Heart left ventricle (tissue), 16 donors: ENCODE measurements at regions not wholly inside any gene's neighbourhood (a gene's known extent, or its start where the extent isn't known, plus 50 kb on each side); places are given as distances from the start of the nearest gene placed in this dataset.

Experiments used
- ATAC-seq, 4 donors: fragments of 200-7000 bp; cut with Tn5 transposase; one replicate each; pipeline ENCODE4 v1.9.1; 2020 to 2022; ENCODE audit warnings: moderate library complexity in 4 of 4, mild to moderate bottlenecking in 3 of 4, moderate number of reproducible peaks in 1 of 4
- DNase-seq, 5 donors: peaks; one replicate each; pipeline ENCODE4 v3.0.0-alpha.2; 2020
- H3K27ac ChIP-seq, 12 donors: fragments of 200-600 bp; sonication (generic) in 4 of 12; one replicate each; pipeline versions ENCODE4 v1.5.0 to v1.8.0; 2016 to 2022; ENCODE audit warnings: mild to moderate bottlenecking in 2 of 12
- H3K27me3 ChIP-seq, 9 donors: fragments of 200-600 bp; sonication (generic) in 2 of 9; one replicate each; pipeline versions ENCODE4 v1.5.1 to v1.8.0; 2016 to 2022; ENCODE audit warnings: mild to moderate bottlenecking in 3 of 9
- H3K36me3 ChIP-seq, 9 donors: fragments of 200-600 bp; sonication (generic) in 2 of 9; one replicate each; pipeline versions ENCODE4 v1.5.0 to v1.8.0; 2018 to 2022; ENCODE audit warnings: mild to moderate bottlenecking in 2 of 9
- H3K4me1 ChIP-seq, 12 donors: fragments of 200-600 bp; sonication (generic) in 4 of 12; one replicate each; pipeline versions ENCODE4 v1.5.0 to v1.8.0; 2016 to 2022; ENCODE audit warnings: mild to moderate bottlenecking in 3 of 12
- H3K4me3 ChIP-seq, 12 donors: fragments of 200-600 bp; sonication (generic) in 4 of 12; one replicate each; pipeline versions ENCODE4 v1.5.0 to v1.8.0; 2017 to 2022; ENCODE audit warnings: mild to moderate bottlenecking in 9 of 12, moderate library complexity in 4 of 12
- H3K9me3 ChIP-seq, 12 donors: fragments of 200-600 bp; sonication (generic) in 4 of 12; one replicate each; pipeline versions ENCODE4 v1.5.0 to v1.8.0; 2016 to 2022; ENCODE audit warnings: mild to moderate bottlenecking in 1 of 12
- CTCF ChIP-seq, 12 donors: fragments of 200-600 bp; sonication (generic) in 4 of 12; IDR thresholded peaks; one replicate each; pipeline versions ENCODE4 v1.5.0 to v1.8.0; 2018 to 2022; ENCODE audit warnings: antibody characterized with exemption in 12 of 12, mild to moderate bottlenecking in 5 of 12
- POLR2A ChIP-seq, 2 donors: fragments of 450-650 bp; IDR thresholded peaks; one replicate each; pipeline ENCODE4 v1.6.1; 2017; ENCODE audit warnings: antibody characterized with exemption in 2 of 2, mild to moderate bottlenecking in 2 of 2, moderate library complexity in 2 of 2
- WGBS, 4 donors: extraction: QIAGEN DNeasy Blood & Tissue Kit in 2 of 4; methylation state at CpG; one replicate each; pipeline versions ENCODE4 v1.1.5 to v1.1.7; 2013 to 2018; 5-methylcytosine and 5-hydroxymethylcytosine counted together
- intact Hi-C, 10 donors: fragments of 100-400 bp; cut with DNase I; formaldehyde crosslinking; loops; one replicate each; pipeline versions ENCODE4 v1.11.1 to v1.14.2; 2022
- donor health status: ischemic (EF 13 %, LVEDD 7.1; RV severe dilation, severe dysfunction).
- donor health status: healthy with polysubstance abuse.
- donor health status: DM: no; HTN: yes; CAD: no.
- donor health status: DM: no; HTN: no; CAD: no.
- donor health status: ischemic (EF 25% LVEDD 6.9; RV normal size, moderate dysfunction).
- donor health status: ischemic (EF 25% LVEDD 5.7; RV mildly dilated, moderate dysfunction).
- donor health status: healthy.
- donor health status: DM: yes; HTN: yes; CAD: no.
- donor health status: ischemic (EF 35%, LVEDD 5.7; RV mildly dilated, moderate dysfunction).
- donor health status: nonischemic (EF 11% LVEDD 7.7; RV severe dilation, severe dysfunction).
- donor health status: DM: yes; HTN: yes; CAD: no.
- donor health status: PGD.
- donor health status: ischemic (EF 29% LVEDD 5.4; RV normal size, mild dysfunction).
- donor health status: nonischemic (EF 23%, LVEDD 6.1; RV moderate dilation, normal function).

GRCh38 chr7:45292481-45292880 is 134.9 kb downstream of the RAMP3 start:
- H3K4me1 ChIP-seq = peaks cover 0 to 35% (median 11%) of the 10 kb centered on the region in 12 donors
- no peaks in the 10 kb centered on the region for H3K36me3 ChIP-seq
- H3K27ac ChIP-seq = peak overlapping the region in 5 of 12 donors; percentile 22 to 70 (median 61)
- intact Hi-C loops = loop anchor here in 1 of 10 donors (10.0 kb wide), 1 partner anchor 62 kb away; no protein-coding TSS in a partner anchor
- no peaks in the 10 kb centered on the region for H3K27me3 ChIP-seq
- TF ChIP-seq POLR2A (IDR thresholded peaks at IDR 0.05) (no peak), CTCF (IDR thresholded peaks at IDR 0.05) (no peak)
- peaks cover 0 to 14% (median 3%) of the 10 kb centered on the region in 12 donors for H3K9me3 ChIP-seq
- DNase-seq (peak in 4 of 5 donors; percentile 30 to 41 (median 40)), ATAC-seq (peak; percentile 50 to 77 (median 72))
- 26 to 40% (median 35%) methylated on average over 4 of the region's 4 CpGs for WGBS, 4 donors
- H3K4me3 ChIP-seq = no peak overlapping the region

- H3K9me3 ChIP-seq = peaks cover 0 to 12% (median 2%) of the 10 kb centered on the region in 12 donors
- H3K4me3 ChIP-seq = no peak overlapping the region
- no peaks in the 10 kb centered on the region for H3K36me3 ChIP-seq
- intact Hi-C loops = loop anchor here in 1 of 10 donors (10.0 kb wide), 1 partner anchor 61 kb away; no protein-coding TSS in a partner anchor
- TF ChIP-seq CTCF (IDR thresholded peaks at IDR 0.05) (no peak), POLR2A (IDR thresholded peaks at IDR 0.05) (no peak)
- WGBS, 4 donors = 52 to 60% (median 55%) methylated on average over 5 of the region's 5 CpGs
- peak in 3 of 4 donors; percentile 54 to 72 (median 56) for ATAC-seq
- H3K4me1 ChIP-seq = peaks cover 0 to 35% (median 11%) of the 10 kb centered on the region in 12 donors
- H3K27ac ChIP-seq = peak overlapping the region in 9 of 12 donors; percentile 1 to 70 (median 55)
- no peaks in the 10 kb centered on the region for H3K27me3 ChIP-seq
- peak in 1 of 5 donors; percentile 33 for DNase-seq
Measured at GRCh38 chr7:45293295-45293942, 135.8 kb downstream of the RAMP3 start.

- intact Hi-C loops = loop anchor here in 1 of 10 donors (10.0 kb wide), 1 partner anchor 60 kb away; no protein-coding TSS in a partner anchor
- peaks cover 0 to 35% (median 11%) of the 10 kb centered on the region in 12 donors for H3K4me1 ChIP-seq
- TF ChIP-seq CTCF (IDR thresholded peaks at IDR 0.05) = no peak
- TF ChIP-seq POLR2A (IDR thresholded peaks at IDR 0.05) = no peak
- peak; percentile 27 to 77 (median 61) for DNase-seq
- H3K36me3 ChIP-seq = no peaks in the 10 kb centered on the region
- WGBS, 4 donors = 42 to 51% (median 47%) methylated on average over 4 of the region's 4 CpGs
- peaks cover 0 to under 1% (median 0%) of the 10 kb centered on the region in 12 donors for H3K9me3 ChIP-seq
- H3K4me3 ChIP-seq = no peak overlapping the region
- ATAC-seq = peak; percentile 84 to 91 (median 86)
- peak overlapping the region in 7 of 12 donors; percentile 3 to 70 (median 58) for H3K27ac ChIP-seq
- H3K27me3 ChIP-seq = no peaks in the 10 kb centered on the region
Measured at GRCh38 chr7:45294559-45294958, 137.0 kb downstream of the RAMP3 start.

GRCh38 chr7:45295222-45295621 is 137.6 kb downstream of the RAMP3 start:
- ATAC-seq (no peak), DNase-seq (no peak)
- Histone ChIP-seq H3K4me3 (no peak overlapping the region), H3K27ac (no peak overlapping the region), H3K36me3 (no peaks in the 10 kb centered on the region), H3K4me1 (peaks cover 0 to 35% (median 11%) of the 10 kb centered on the region in 12 donors), H3K27me3 (no peaks in the 10 kb centered on the region), H3K9me3 (peaks cover 0 to under 1% (median 0%) of the 10 kb centered on the region in 12 donors)
- TF ChIP-seq CTCF (IDR thresholded peaks at IDR 0.05) (no peak), POLR2A (IDR thresholded peaks at IDR 0.05) (no peak)
- 90 to 97% (median 92%) methylated on average over 4 of the region's 4 CpGs for WGBS, 4 donors
- intact Hi-C loops = loop anchor here in 1 of 10 donors (10.0 kb wide), 1 partner anchor 60 kb away; no protein-coding TSS in a partner anchor
